Thyroid gland (tissue), 4 donors: ENCODE measurements at regions not wholly inside any gene's neighbourhood (a gene's known extent, or its start where the extent isn't known, plus 50 kb on each side); places are given as distances from the start of the nearest gene placed in this dataset.

Source experiments
- DNase-seq, 2 donors: peaks; one replicate each; pipeline ENCODE4 v3.0.0-alpha.2; 2019
- H3K27ac ChIP-seq, 3 donors: fragments of 200-600 bp; sonication (generic); 1 replicate in 2 of 3; 2 replicates in 1 of 3; pipeline ENCODE4 v1.5.1; 2016 to 2019; ENCODE audit warnings: mild to moderate bottlenecking in 1 of 3, moderate library complexity in 1 of 3
- H3K27me3 ChIP-seq: fragments of 200-600 bp; sonication (generic); one replicate; pipeline ENCODE4 v1.5.1; 2019
- H3K36me3 ChIP-seq, 2 donors: fragments of 200-600 bp; sonication (generic); one replicate each; pipeline ENCODE4 v1.5.1; 2016 to 2019
- H3K4me1 ChIP-seq, 2 donors: fragments of 200-600 bp; sonication (generic); one replicate each; pipeline ENCODE4 v1.5.1; 2017 to 2019
- H3K4me3 ChIP-seq, 3 donors: fragments of 200-600 bp; sonication (generic); replicated peaks in 1 of 3; 1 replicate in 2 of 3; 2 replicates in 1 of 3; pipeline ENCODE4 v1.5.1; 2016; ENCODE audit warnings: mild to moderate bottlenecking in 1 of 3
- H3K9me3 ChIP-seq: fragments of 200-600 bp; sonication (generic); one replicate; pipeline ENCODE4 v1.5.1; 2017
- POLR2A ChIP-seq, 2 donors: fragments of 450-650 bp; IDR thresholded peaks; one replicate each; pipeline ENCODE4 v1.6.1; 2017; ENCODE audit warnings: antibody characterized with exemption in 2 of 2, mild to moderate bottlenecking in 2 of 2, moderate library complexity in 1 of 2
- WGBS, 2 donors: methylation state at CpG; one replicate each; pipeline ENCODE4 v1.1.5; 2017; 5-methylcytosine and 5-hydroxymethylcytosine counted together
- intact Hi-C: fragments of 100-400 bp; cut with DNase I; formaldehyde crosslinking; loops from one replicate; pipeline ENCODE4 v1.15.1; 2023
- TF ChIP-seq, protein P1 (sequence below), 6 experiments: fragments of 200-600 bp in 3 of 6; fragments of 450-650 bp in 3 of 6; sonication (generic) in 3 of 6; IDR thresholded peaks; one replicate each; pipeline ENCODE4 v1.5.1; 2016 to 2019; ENCODE audit warnings: antibody characterized with exemption in 6 of 6, mild to moderate bottlenecking in 2 of 6, inconsistent platforms in 1 of 6, moderate library complexity in 1 of 6

GRCh38 chr2:88329815-88330603, 122.5 kb downstream of the FOXI3 start:
- Histone ChIP-seq H3K27me3 (no peaks in the 10 kb centered on the region), H3K36me3 (no peaks in the 10 kb centered on the region), H3K4me3 (no peak overlapping the region), H3K9me3 (no peaks in the 10 kb centered on the region), H3K4me1 (no peaks in the 10 kb centered on the region), H3K27ac (no peak overlapping the region)
- intact Hi-C loops, result no loop called here
- no peak for DNase-seq
- WGBS, 2 donors, result 47 to 55% methylated on average over 8 of the region's 8 CpGs
- no peak for TF ChIP-seq POLR2A (IDR thresholded peaks at IDR 0.05)
- TF ChIP-seq, protein P1, sequence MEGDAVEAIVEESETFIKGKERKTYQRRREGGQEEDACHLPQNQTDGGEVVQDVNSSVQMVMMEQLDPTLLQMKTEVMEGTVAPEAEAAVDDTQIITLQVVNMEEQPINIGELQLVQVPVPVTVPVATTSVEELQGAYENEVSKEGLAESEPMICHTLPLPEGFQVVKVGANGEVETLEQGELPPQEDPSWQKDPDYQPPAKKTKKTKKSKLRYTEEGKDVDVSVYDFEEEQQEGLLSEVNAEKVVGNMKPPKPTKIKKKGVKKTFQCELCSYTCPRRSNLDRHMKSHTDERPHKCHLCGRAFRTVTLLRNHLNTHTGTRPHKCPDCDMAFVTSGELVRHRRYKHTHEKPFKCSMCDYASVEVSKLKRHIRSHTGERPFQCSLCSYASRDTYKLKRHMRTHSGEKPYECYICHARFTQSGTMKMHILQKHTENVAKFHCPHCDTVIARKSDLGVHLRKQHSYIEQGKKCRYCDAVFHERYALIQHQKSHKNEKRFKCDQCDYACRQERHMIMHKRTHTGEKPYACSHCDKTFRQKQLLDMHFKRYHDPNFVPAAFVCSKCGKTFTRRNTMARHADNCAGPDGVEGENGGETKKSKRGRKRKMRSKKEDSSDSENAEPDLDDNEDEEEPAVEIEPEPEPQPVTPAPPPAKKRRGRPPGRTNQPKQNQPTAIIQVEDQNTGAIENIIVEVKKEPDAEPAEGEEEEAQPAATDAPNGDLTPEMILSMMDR (IDR thresholded peaks at IDR 0.05), result no peak

- Histone ChIP-seq H3K4me3 (no peak overlapping the region), H3K4me1 (no peaks in the 10 kb centered on the region), H3K36me3 (no peaks in the 10 kb centered on the region), H3K9me3 (no peaks in the 10 kb centered on the region), H3K27ac (no peak overlapping the region), H3K27me3 (no peaks in the 10 kb centered on the region)
- 48 to 66% methylated on average over 7 of the region's 7 CpGs for WGBS, 2 donors
- intact Hi-C loops, result no loop called here
- no peak for TF ChIP-seq POLR2A (IDR thresholded peaks at IDR 0.05)
- TF ChIP-seq, protein P1 (IDR thresholded peaks at IDR 0.05), result no peak
- DNase-seq, result no peak
Measured at GRCh38 chr2:88321449-88322248, 130.8 kb downstream of the FOXI3 start.

- 27 to 40% methylated on average over 2 of the region's 2 CpGs for WGBS, 2 donors
- TF ChIP-seq POLR2A (IDR thresholded peaks at IDR 0.05), result no peak
- TF ChIP-seq, protein P1 (IDR thresholded peaks at IDR 0.05), result no peak
- no peaks in the 10 kb centered on the region for H3K27me3 ChIP-seq
- H3K36me3 ChIP-seq, result no peaks in the 10 kb centered on the region
- H3K4me3 ChIP-seq, result no peak overlapping the region
- intact Hi-C loops, result no loop called here
- no peaks in the 10 kb centered on the region for H3K9me3 ChIP-seq
- no peak overlapping the region for H3K27ac ChIP-seq
- DNase-seq, result no peak
- no peaks in the 10 kb centered on the region for H3K4me1 ChIP-seq
Measured at GRCh38 chr2:88320076-88320773, 132.3 kb downstream of the FOXI3 start.

DNA sequence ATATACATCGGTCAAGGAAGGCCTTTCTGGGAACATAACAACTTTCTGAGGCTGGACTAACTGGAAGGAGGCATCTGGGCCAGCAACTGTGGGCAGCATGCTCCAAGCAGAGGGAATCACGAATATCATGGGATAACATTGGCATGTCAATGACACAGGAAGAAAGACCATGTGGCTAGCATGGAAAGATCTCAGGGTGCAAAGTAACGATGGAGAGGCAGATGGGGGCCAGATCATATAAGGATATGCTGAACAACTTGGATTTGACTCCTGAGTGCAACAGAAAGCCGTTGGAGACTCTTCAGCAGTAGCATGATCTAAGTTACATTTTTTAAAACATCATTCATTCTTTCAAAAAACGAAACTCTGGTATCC, 133.6 kb downstream of the FOXI3 start:
- WGBS, 2 donors, result 81 to 87% methylated on average over 5 of the region's 5 CpGs
- no peaks in the 10 kb centered on the region for H3K27me3 ChIP-seq

More for the DNA sequence above, 133.6 kb downstream of the FOXI3 start:
- Histone ChIP-seq H3K36me3 (no peaks in the 10 kb centered on the region), H3K4me3 (no peak overlapping the region), H3K27ac (no peak overlapping the region), H3K4me1 (no peaks in the 10 kb centered on the region), H3K9me3 (no peaks in the 10 kb centered on the region)
- TF ChIP-seq POLR2A (IDR thresholded peaks at IDR 0.05), result no peak
- TF ChIP-seq, protein P1 (IDR thresholded peaks at IDR 0.05), result no peak
- no peak for DNase-seq
- intact Hi-C loops, result no loop called here
